ENCODE measurements at regions not wholly inside any gene's neighbourhood (a gene's known extent, or its start where the extent isn't known, plus 50 kb on each side); places are given as distances from the start of the nearest gene placed in this dataset.
A peak's percentile ranks its signal among the peaks of the same experiment; 100 is the strongest.

DNA sequence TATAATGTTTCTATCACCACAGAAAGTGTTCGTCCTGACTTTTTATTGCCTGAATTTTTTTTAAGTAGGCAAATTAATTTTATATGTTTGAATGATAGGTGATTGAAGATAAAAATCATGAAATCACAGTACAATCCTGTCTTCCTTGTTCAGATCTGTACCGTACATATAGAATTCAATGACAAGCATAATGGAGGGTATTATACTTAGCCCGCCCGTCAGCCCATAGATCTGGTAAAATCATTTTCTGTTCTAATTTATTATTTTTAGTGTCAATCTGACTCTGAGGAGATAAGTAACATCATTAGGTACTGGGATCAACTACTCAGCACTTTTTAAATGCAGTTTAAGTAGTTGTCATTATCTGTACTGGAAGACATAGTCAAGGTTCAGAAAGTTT lies 269.9 kb downstream of the NR2F2 start:
- H3K9me3 ChIP-seq (ENCODE audit: insufficient read depth, low read length): no peaks in the 10 kb centered on the region
- DNase-seq (ENCODE audit: low read depth, low spot score): no peak
- no peak for TF ChIP-seq YY1 (IDR thresholded peaks at IDR 0.05; ENCODE audit: insufficient read depth, insufficient read length)
- no peaks in the 10 kb centered on the region for H3K27me3 ChIP-seq (ENCODE audit: insufficient read depth, insufficient read length)
- H3K4me3 ChIP-seq (ENCODE audit: insufficient read length, low read depth): no peak overlapping the region
- H3K9ac ChIP-seq (ENCODE audit: insufficient read length, low read depth): no peak overlapping the region
- H3K36me3 ChIP-seq (ENCODE audit: insufficient read depth, insufficient read length, low read length): no peaks in the 10 kb centered on the region
- H3K4me1 ChIP-seq (ENCODE audit: insufficient read depth, insufficient read length): no peaks in the 10 kb centered on the region

DNA sequence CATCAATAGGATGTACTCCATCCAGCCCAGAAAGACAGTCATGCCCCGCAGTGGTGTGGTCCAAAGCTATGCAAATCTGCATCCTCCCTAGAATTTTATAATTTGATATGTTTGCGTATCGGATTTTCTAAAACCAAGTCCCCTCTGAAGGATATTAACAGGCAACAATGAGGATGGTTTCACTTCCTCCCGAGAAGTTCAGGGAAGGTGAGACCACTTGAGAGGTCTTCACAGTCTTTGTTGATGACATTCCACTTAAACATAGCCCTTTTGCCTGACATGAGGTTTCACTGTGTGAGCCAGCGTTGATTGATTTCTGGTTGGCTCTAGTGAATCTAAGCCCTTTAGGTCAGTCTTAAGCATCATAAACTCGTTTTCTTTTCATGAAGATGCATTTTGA lies 276.1 kb downstream of the NR2F2 start:
- TF ChIP-seq ZNF274 (IDR thresholded peaks at IDR 0.05; ENCODE audit: low read depth, low read length) (no peak), YY1 (IDR thresholded peaks at IDR 0.05; ENCODE audit: insufficient read depth, insufficient read length) (no peak), SUZ12 (IDR thresholded peaks at IDR 0.05; ENCODE audit: extremely low read depth, insufficient read depth, insufficient read length) (no peak)
- Histone ChIP-seq H3K4me3 (ENCODE audit: insufficient read length, low read depth) (no peak overlapping the region), H3K36me3 (ENCODE audit: insufficient read depth, insufficient read length, low read length) (no peaks in the 10 kb centered on the region), H3K4me1 (ENCODE audit: insufficient read depth, insufficient read length) (no peaks in the 10 kb centered on the region), H3K9me3 (ENCODE audit: insufficient read depth, low read length) (no peaks in the 10 kb centered on the region), H3K9ac (ENCODE audit: insufficient read length, low read depth) (no peak overlapping the region), H3K27me3 (ENCODE audit: insufficient read depth, insufficient read length) (no peaks in the 10 kb centered on the region)
- no peak for DNase-seq (ENCODE audit: low read depth, low spot score)

DNA sequence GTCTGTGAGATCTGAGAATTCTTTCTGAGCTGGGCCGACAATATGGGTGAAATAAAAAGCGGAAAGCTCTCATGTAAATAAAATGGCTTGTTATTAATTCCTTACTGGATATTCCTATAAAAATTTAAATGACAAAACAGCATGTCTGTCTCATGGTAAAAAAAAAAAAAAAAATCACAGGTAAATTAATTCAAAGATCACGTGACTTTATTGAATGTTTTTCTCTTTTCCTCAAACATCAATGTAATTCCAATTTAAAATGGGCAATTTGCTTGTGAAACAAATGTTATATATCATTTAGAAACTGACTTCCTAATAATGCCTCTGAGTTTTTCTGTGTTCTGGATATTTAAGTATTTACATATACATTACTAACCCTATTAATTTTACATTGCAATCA lies 280.3 kb downstream of the NR2F2 start:
- H3K36me3 ChIP-seq (ENCODE audit: insufficient read depth, insufficient read length, low read length): no peaks in the 10 kb centered on the region
- H3K9ac ChIP-seq (ENCODE audit: insufficient read length, low read depth): no peak overlapping the region
- TF ChIP-seq SUZ12 (IDR thresholded peaks at IDR 0.05; ENCODE audit: extremely low read depth, insufficient read depth, insufficient read length) (no peak), YY1 (IDR thresholded peaks at IDR 0.05; ENCODE audit: insufficient read depth, insufficient read length) (no peak), ZNF274 (IDR thresholded peaks at IDR 0.05; ENCODE audit: low read depth, low read length) (no peak)
- no peaks in the 10 kb centered on the region for H3K27me3 ChIP-seq (ENCODE audit: insufficient read depth, insufficient read length)
- no peaks in the 10 kb centered on the region; the same call in 1 of the 2 replicates for H3K9me3 ChIP-seq (ENCODE audit: insufficient read depth, low read length)
- no peak for DNase-seq (ENCODE audit: low read depth, low spot score)
- no peak overlapping the region for H3K4me3 ChIP-seq (ENCODE audit: insufficient read length, low read depth)
- H3K4me1 ChIP-seq (ENCODE audit: insufficient read depth, insufficient read length): no peaks in the 10 kb centered on the region

DNA sequence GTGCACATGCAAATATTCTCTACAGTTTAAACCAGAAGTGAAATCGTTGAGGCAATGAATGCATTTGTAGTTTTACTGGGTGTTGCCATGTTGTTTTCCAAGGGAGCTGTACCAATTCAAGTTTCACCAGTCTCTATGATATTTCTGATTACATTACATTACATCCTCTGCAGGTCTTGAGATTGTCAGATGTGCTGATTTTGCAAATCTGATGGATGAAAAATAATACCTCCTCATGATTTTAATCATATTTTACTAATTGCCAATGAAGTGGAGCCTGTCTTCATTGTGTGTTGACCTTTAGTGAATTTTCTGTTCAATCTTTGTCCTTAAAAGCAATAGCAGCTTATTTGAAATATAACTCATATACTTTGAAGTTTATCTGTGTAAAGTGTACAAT lies 282.4 kb downstream of the NR2F2 start:
- Histone ChIP-seq H3K27me3 (ENCODE audit: insufficient read depth, insufficient read length) (no peaks in the 10 kb centered on the region), H3K9ac (ENCODE audit: insufficient read length, low read depth) (no peak overlapping the region), H3K4me3 (ENCODE audit: insufficient read length, low read depth) (no peak overlapping the region), H3K9me3 (ENCODE audit: insufficient read depth, low read length) (no peaks in the 10 kb centered on the region; the same call in 1 of the 2 replicates), H3K4me1 (ENCODE audit: insufficient read depth, insufficient read length) (no peaks in the 10 kb centered on the region), H3K36me3 (ENCODE audit: insufficient read depth, insufficient read length, low read length) (no peaks in the 10 kb centered on the region)
- TF ChIP-seq ZNF274 (IDR thresholded peaks at IDR 0.05; ENCODE audit: low read depth, low read length) (no peak), SUZ12 (IDR thresholded peaks at IDR 0.05; ENCODE audit: extremely low read depth, insufficient read depth, insufficient read length) (no peak)
- no peak for DNase-seq (ENCODE audit: low read depth, low spot score)

DNA sequence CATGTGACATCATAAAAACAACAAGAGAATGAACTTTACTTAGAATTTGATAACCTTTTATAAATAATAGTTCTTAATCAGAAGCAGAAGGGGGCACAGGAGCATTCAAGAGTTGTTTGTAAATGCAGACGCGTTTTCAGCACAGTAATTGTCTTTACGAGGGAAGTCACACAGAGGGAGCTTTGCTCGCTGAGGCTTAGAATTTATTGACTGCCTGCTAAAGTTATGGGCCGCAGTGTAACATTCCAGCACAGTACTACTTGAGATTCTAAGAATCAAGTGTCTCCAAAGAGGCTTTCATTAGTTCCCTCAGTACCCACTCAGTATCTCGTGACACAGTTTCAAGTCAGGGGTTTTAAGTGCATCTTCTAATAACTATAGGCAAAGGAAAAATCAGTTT lies 288.7 kb downstream of the NR2F2 start:
- TF ChIP-seq YY1 (IDR thresholded peaks at IDR 0.05; ENCODE audit: insufficient read depth, insufficient read length): no peak
- no peak for TF ChIP-seq SUZ12 (IDR thresholded peaks at IDR 0.05; ENCODE audit: extremely low read depth, insufficient read depth, insufficient read length)
- TF ChIP-seq ZNF274 (IDR thresholded peaks at IDR 0.05; ENCODE audit: low read depth, low read length): no peak
- no peaks in the 10 kb centered on the region for H3K4me1 ChIP-seq (ENCODE audit: insufficient read depth, insufficient read length)
- DNase-seq (ENCODE audit: low read depth, low spot score): peak; percentile 13
- H3K4me3 ChIP-seq (ENCODE audit: insufficient read length, low read depth): no peak overlapping the region
- H3K9me3 ChIP-seq (ENCODE audit: insufficient read depth, low read length): no peaks in the 10 kb centered on the region
- no peaks in the 10 kb centered on the region for H3K36me3 ChIP-seq (ENCODE audit: insufficient read depth, insufficient read length, low read length)
- no peak overlapping the region for H3K9ac ChIP-seq (ENCODE audit: insufficient read length, low read depth)
- no peaks in the 10 kb centered on the region for H3K27me3 ChIP-seq (ENCODE audit: insufficient read depth, insufficient read length)

DNA sequence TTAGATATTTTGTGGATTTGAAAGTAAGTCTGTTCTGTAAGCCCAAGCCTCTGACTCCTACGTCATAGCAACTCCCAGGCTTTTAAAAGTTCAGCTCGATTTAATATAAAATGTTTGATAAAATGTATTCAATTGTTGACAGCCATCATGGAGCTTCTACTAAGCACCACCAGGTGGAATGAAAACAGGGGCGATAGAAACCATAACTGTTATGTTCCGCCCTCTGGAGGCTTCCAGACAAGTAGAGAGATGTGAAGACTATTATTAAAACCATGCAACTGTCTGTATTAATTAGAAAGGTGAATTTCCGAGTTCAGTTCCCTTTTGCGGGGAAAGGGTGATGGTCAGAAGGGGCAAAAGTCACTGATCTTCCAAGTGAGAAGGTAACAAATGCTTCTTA lies 292.2 kb downstream of the NR2F2 start:
- H3K4me1 ChIP-seq (ENCODE audit: insufficient read depth, insufficient read length): no peaks in the 10 kb centered on the region

DNA sequence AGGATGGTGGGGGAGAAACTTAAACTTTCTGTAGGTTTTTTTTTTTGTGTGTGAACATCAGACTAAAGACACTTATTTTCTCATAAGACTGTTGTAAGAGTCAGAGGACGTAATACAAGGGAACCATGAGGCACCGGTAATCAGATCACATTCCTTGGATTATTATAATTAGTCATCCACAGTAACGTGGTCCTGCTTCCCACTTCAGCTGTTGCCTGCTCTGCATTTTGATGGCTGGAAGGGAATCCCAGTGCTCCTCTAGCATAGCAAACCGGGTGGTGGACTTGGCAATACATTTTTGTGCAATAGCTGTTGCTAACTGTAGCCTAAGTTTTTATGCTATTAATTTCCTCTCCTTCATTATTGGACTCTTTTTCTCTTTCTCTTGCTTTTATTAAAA lies 294.8 kb downstream of the NR2F2 start:
- H3K27me3 ChIP-seq (ENCODE audit: insufficient read depth, insufficient read length): no peaks in the 10 kb centered on the region
- no peak overlapping the region for H3K9ac ChIP-seq (ENCODE audit: insufficient read length, low read depth)
- DNase-seq (ENCODE audit: low read depth, low spot score): no peak

More for the DNA sequence above, 292.2 kb downstream of the NR2F2 start:
- no peak for TF ChIP-seq ZNF274 (IDR thresholded peaks at IDR 0.05; ENCODE audit: low read depth, low read length)
- no peak for TF ChIP-seq YY1 (IDR thresholded peaks at IDR 0.05; ENCODE audit: insufficient read depth, insufficient read length)
- no peaks in the 10 kb centered on the region for H3K36me3 ChIP-seq (ENCODE audit: insufficient read depth, insufficient read length, low read length)
- H3K4me3 ChIP-seq (ENCODE audit: insufficient read length, low read depth): no peak overlapping the region
- no peak for DNase-seq (ENCODE audit: low read depth, low spot score)
- no peak overlapping the region for H3K9ac ChIP-seq (ENCODE audit: insufficient read length, low read depth)
- H3K9me3 ChIP-seq (ENCODE audit: insufficient read depth, low read length): no peaks in the 10 kb centered on the region
- no peaks in the 10 kb centered on the region for H3K27me3 ChIP-seq (ENCODE audit: insufficient read depth, insufficient read length)

DNA sequence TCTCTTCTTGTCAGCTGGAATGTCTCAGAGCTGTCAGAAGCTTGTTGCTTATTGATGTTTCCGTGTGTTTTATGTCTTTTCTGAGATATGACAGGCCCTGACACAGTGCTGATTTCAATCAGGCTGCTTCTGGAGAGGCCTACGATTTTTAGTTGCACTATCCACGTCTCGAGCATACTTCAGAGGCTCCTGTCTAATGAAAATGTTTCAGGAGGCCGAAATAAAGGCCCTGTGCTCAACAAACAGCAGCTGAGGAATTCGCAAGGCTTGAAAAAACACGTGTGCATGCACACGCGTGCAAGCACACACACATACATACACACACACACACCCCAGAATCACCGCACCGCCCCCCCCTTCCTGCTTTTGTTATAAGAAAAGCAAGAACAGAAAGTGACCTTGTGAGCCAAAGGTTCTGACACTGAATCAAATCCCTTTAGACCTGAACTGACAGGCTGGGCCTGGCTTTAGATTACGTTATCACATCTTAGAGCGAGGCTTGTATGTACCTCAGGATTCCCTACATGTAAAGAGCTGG lies 296.6 kb downstream of the NR2F2 start:
- Histone ChIP-seq H3K9ac (ENCODE audit: insufficient read length, low read depth) (no peak overlapping the region), H3K27me3 (ENCODE audit: insufficient read depth, insufficient read length) (no peaks in the 10 kb centered on the region), H3K4me1 (ENCODE audit: insufficient read depth, insufficient read length) (no peaks in the 10 kb centered on the region), H3K9me3 (ENCODE audit: insufficient read depth, low read length) (no peaks in the 10 kb centered on the region), H3K4me3 (ENCODE audit: insufficient read length, low read depth) (no peak overlapping the region), H3K36me3 (ENCODE audit: insufficient read depth, insufficient read length, low read length) (no peaks in the 10 kb centered on the region)
- DNase-seq (ENCODE audit: low read depth, low spot score): no peak
- TF ChIP-seq SUZ12 (IDR thresholded peaks at IDR 0.05; ENCODE audit: extremely low read depth, insufficient read depth, insufficient read length) (no peak), YY1 (IDR thresholded peaks at IDR 0.05; ENCODE audit: insufficient read depth, insufficient read length) (no peak), ZNF274 (IDR thresholded peaks at IDR 0.05; ENCODE audit: low read depth, low read length) (no peak)

More for the DNA sequence above, 294.8 kb downstream of the NR2F2 start:
- TF ChIP-seq YY1 (IDR thresholded peaks at IDR 0.05; ENCODE audit: insufficient read depth, insufficient read length): no peak
- TF ChIP-seq SUZ12 (IDR thresholded peaks at IDR 0.05; ENCODE audit: extremely low read depth, insufficient read depth, insufficient read length): no peak
- no peak for TF ChIP-seq ZNF274 (IDR thresholded peaks at IDR 0.05; ENCODE audit: low read depth, low read length)
- Histone ChIP-seq H3K4me3 (ENCODE audit: insufficient read length, low read depth) (no peak overlapping the region), H3K9me3 (ENCODE audit: insufficient read depth, low read length) (no peaks in the 10 kb centered on the region), H3K36me3 (ENCODE audit: insufficient read depth, insufficient read length, low read length) (no peaks in the 10 kb centered on the region), H3K4me1 (ENCODE audit: insufficient read depth, insufficient read length) (no peaks in the 10 kb centered on the region)
